Astrocyte (in vitro differentiated cells and primary cell): ENCODE measurements at regions not wholly inside any gene's neighbourhood (a gene's known extent, or its start where the extent isn't known, plus 50 kb on each side); places are given as distances from the start of the nearest gene placed in this dataset.

Source experiments
- DNase-seq: peaks from one replicate; pipeline ENCODE4 v3.0.0-alpha.2; 2010; ENCODE audit warnings: low read depth
- FAIRE-seq: peaks from 2 replicates; lab custom pipeline; 2011; peaks lifted over from hg19 to GRCh38; lab: Jason Lieb, UNC
- H2AFZ ChIP-seq: 2 replicates; pipeline ENCODE4 v1.6.0; 2012; ENCODE audit warnings: low read depth, low read length, inconsistent platforms
- H3K27ac ChIP-seq: 2 replicates; pipeline ENCODE4 v1.5.1; 2011; ENCODE audit warnings: low read depth, low read length, inconsistent platforms
- H3K27me3 ChIP-seq: 2 replicates; pipeline ENCODE4 v1.6.0; 2011; ENCODE audit warnings: low read length, inconsistent platforms; ENCODE audit not compliant: insufficient read depth
- H3K36me3 ChIP-seq: 2 replicates; pipeline ENCODE4 v1.5.1; 2011; ENCODE audit warnings: low read length, inconsistent platforms; ENCODE audit not compliant: insufficient read depth
- H3K4me1 ChIP-seq: 2 replicates; pipeline ENCODE4 v1.5.1; 2011; ENCODE audit warnings: low read length, inconsistent platforms; ENCODE audit not compliant: insufficient read depth
- H3K4me2 ChIP-seq: 2 replicates; pipeline ENCODE4 v1.6.0; 2012; ENCODE audit warnings: low read length, inconsistent platforms
- H3K4me3 ChIP-seq: 2 replicates; pipeline ENCODE4 v1.5.1; 2011; ENCODE audit warnings: low read depth, mild to moderate bottlenecking, low read length, inconsistent platforms; ENCODE audit not compliant: insufficient read depth
- H3K79me2 ChIP-seq: 2 replicates; pipeline ENCODE4 v1.6.0; 2012; ENCODE audit warnings: mild to moderate bottlenecking, low read length, inconsistent platforms; ENCODE audit not compliant: insufficient read depth
- H3K9ac ChIP-seq: 2 replicates; pipeline ENCODE4 v1.6.0; 2012; ENCODE audit warnings: mild to moderate bottlenecking, low read length, inconsistent platforms
- H3K9me3 ChIP-seq: 2 replicates; pipeline ENCODE4 v1.5.1; 2012; ENCODE audit warnings: low read depth, mild to moderate bottlenecking, low read length, inconsistent platforms; ENCODE audit not compliant: insufficient read depth
- H4K20me1 ChIP-seq: 2 replicates; pipeline ENCODE4 v1.6.0; 2012; ENCODE audit warnings: low read length, inconsistent platforms; ENCODE audit not compliant: insufficient read depth
- H3K27ac Mint-ChIP-seq: one replicate; pipeline ENCODE4 v1.8.0; 2021; ENCODE audit warnings: mild to moderate bottlenecking, mixed read lengths; ENCODE audit not compliant: unreplicated experiment
- H3K27me3 Mint-ChIP-seq: one replicate; pipeline ENCODE4 v1.8.0; 2021; ENCODE audit warnings: low read depth, mixed read lengths; ENCODE audit not compliant: unreplicated experiment
- H3K36me3 Mint-ChIP-seq: one replicate; pipeline ENCODE4 v1.8.0; 2021; ENCODE audit warnings: low read depth, mixed read lengths; ENCODE audit not compliant: unreplicated experiment
- H3K4me1 Mint-ChIP-seq: one replicate; pipeline ENCODE4 v1.8.0; 2021; ENCODE audit warnings: low read depth, mixed read lengths; ENCODE audit not compliant: unreplicated experiment
- H3K4me3 Mint-ChIP-seq: one replicate; pipeline ENCODE4 v1.8.0; 2021; ENCODE audit warnings: mild to moderate bottlenecking, moderate library complexity, mixed read lengths; ENCODE audit not compliant: unreplicated experiment
- H3K9me3 Mint-ChIP-seq: one replicate; pipeline ENCODE4 v1.8.0; 2021; ENCODE audit warnings: mild to moderate bottlenecking, mixed read lengths; ENCODE audit not compliant: unreplicated experiment
- CTCF ChIP-seq: IDR thresholded peaks from 2 replicates; pipeline ENCODE4 v1.5.1; 2011; ENCODE audit warnings: low read depth, mild to moderate bottlenecking, inconsistent platforms, low read length, moderate library complexity; ENCODE audit not compliant: insufficient read depth
- EZH2 ChIP-seq: IDR thresholded peaks from 2 replicates; pipeline ENCODE4 v1.6.1; 2012; ENCODE audit warnings: mild to moderate bottlenecking, low read length, inconsistent platforms; ENCODE audit not compliant: insufficient read depth

GRCh38 chr13:109836629-109837607, 50.5 kb upstream of the IRS2 start:
- Mint-ChIP-seq H3K36me3 (no peaks in the 10 kb centered on the region), H3K27me3 (no peaks in the 10 kb centered on the region), H3K27ac (no peak overlapping the region), H3K4me1 (peaks cover 25% of the 10 kb centered on the region), H3K9me3 (no peaks in the 10 kb centered on the region), H3K4me3 (no peak overlapping the region)
- DNase-seq (no peak), FAIRE-seq (no peak)
- Histone ChIP-seq H3K27me3 (no peaks in the 10 kb centered on the region), H3K4me3 (no peak overlapping the region), H3K79me2 (no peaks in the 10 kb centered on the region), H3K36me3 (no peaks in the 10 kb centered on the region), H3K4me1 (peaks cover 14% of the 10 kb centered on the region), H3K9ac (no peak overlapping the region), H4K20me1 (no peaks in the 10 kb centered on the region), H2AFZ (no peak overlapping the region), H3K4me2 (no peak overlapping the region), H3K9me3 (no peaks in the 10 kb centered on the region), H3K27ac (no peak overlapping the region)
- TF ChIP-seq CTCF = no peak
- no peak for TF ChIP-seq EZH2
